ENCODE measurements at regions not wholly inside any gene's neighbourhood (a gene's known extent, or its start where the extent isn't known, plus 50 kb on each side); places are given as distances from the start of the nearest gene placed in this dataset.

DNA sequence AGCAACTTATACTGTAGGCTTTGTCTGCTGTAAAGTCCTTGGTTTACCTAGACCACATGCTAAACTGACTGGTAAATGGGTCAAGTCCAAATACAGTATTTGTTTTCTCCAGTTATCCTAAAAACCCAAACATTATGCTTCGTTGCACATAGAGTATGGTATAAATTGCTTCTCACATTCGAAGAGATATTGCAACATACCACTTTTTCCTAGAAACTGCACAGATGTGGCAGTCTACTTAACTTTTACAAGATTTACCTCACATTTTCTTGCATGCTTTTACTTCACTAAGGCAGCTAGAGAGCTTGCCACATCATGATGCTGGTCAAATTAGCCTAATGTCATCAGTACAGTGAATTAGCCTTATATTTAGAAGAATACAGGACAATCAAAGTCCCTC is 66.0 kb upstream of the SCN7A start:
- Histone ChIP-seq H3K36me3 (ENCODE audit: control insufficient read depth in 2 of 2, extremely low read depth in 1 of 2, insufficient read depth in 2 of 2, low read length in 2 of 2) (no peaks in the 10 kb centered on the region), H3K9ac (replicated peaks; ENCODE audit: extremely low read depth, insufficient read depth, low read length) (no peak overlapping the region), H2AFZ (ENCODE audit: low read depth, low read length) (no peak overlapping the region), H3K9me3 (replicated peaks; ENCODE audit: control insufficient read depth, insufficient read depth, low read length) (no peaks in the 10 kb centered on the region), H3K27ac (ENCODE audit: insufficient read depth, low read depth, low read length) (no peak overlapping the region), H3K9me1 (replicated peaks; ENCODE audit: control insufficient read depth, extremely low read depth, insufficient read depth, low read length) (no peaks in the 10 kb centered on the region), H3K4me1 (ENCODE audit: control insufficient read depth, extremely low read depth, insufficient read depth, low read length) (no peaks in the 10 kb centered on the region), H3K4me3 (replicated peaks in 1 of 3; ENCODE audit: insufficient read depth in 1 of 3, low read depth in 1 of 3, low read length in 3 of 3) (no peak overlapping the region), H3K27me3 (ENCODE audit: control insufficient read depth in 2 of 2, insufficient read depth in 2 of 2, low read length in 2 of 2) (no peaks in the 10 kb centered on the region), H4K20me1 (replicated peaks; ENCODE audit: control insufficient read depth, extremely low read depth, insufficient read depth, low read length) (no peaks in the 10 kb centered on the region), H3K79me2 (ENCODE audit: control insufficient read depth, insufficient read depth, low read length) (no peaks in the 10 kb centered on the region), H3K4me2 (ENCODE audit: insufficient read depth, low read length) (no peak overlapping the region)
- TF ChIP-seq POLR2AphosphoS5 (IDR thresholded peaks at IDR 0.05; ENCODE audit: insufficient read depth, low read depth, low read length) (no peak), CTCF (IDR thresholded peaks at IDR 0.05; ENCODE audit: extremely low read depth in 1 of 2, insufficient read depth in 1 of 2, low read depth in 1 of 2, low read length in 2 of 2) (no peak), MAX (IDR thresholded peaks at IDR 0.05; ENCODE audit: insufficient read depth, insufficient read length) (no peak), JUN (IDR thresholded peaks at IDR 0.05; ENCODE audit: borderline replicate concordance, insufficient read depth, insufficient read length, low read depth) (no peak), POLR2A (IDR thresholded peaks at IDR 0.05; ENCODE audit: low read depth, low read length) (no peak), MYC (IDR thresholded peaks at IDR 0.05; ENCODE audit: low read depth, low read length) (no peak), GATA2 (IDR thresholded peaks at IDR 0.05; ENCODE audit: insufficient read depth, insufficient read length, low read depth, low read length) (no peak), FOS (IDR thresholded peaks at IDR 0.05; ENCODE audit: borderline replicate concordance, insufficient read depth, low read length) (no peak), EZH2 (IDR thresholded peaks at IDR 0.05; ENCODE audit: borderline replicate concordance, low read depth, low read length, severe bottlenecking) (no peak)
- dilution Hi-C loops (cut with MboI; ENCODE audit: extremely low pct_ligation_motif_present, low sequenced_read_pairs) (no loop called here), intact Hi-C loops (cut with micrococcal nuclease) (no loop called here)
- ChIA-PET CTCF (no interaction called here), POLR2A (no interaction called here)
- no peak for DNase-seq (ENCODE audit: low read depth, low spot score)
- no TSS peak for BruUV-seq (replicated peaks)
- no peak for FAIRE-seq
